Fibroblast of lung (primary cell): ENCODE measurements at regions not wholly inside any gene's neighbourhood (a gene's known extent, or its start where the extent isn't known, plus 50 kb on each side); places are given as distances from the start of the nearest gene placed in this dataset.
"Not testable (repeated sequence)": the region's sequence is repeated elsewhere in the genome, so short reads cannot be mapped to it uniquely, and the experiment has no call there.

Experiments used
- DNase-seq, 2 donors: peaks; one replicate each; pipeline versions ENCODE4 v3.0.0 to v3.0.0-alpha.2; 2010; ENCODE audit warnings: low read depth in 2 of 2
- H2AFZ ChIP-seq: 2 replicates; pipeline ENCODE4 v1.5.1; 2012; ENCODE audit warnings: low read length, control low read depth, inconsistent platforms
- H3K27ac ChIP-seq: 2 replicates; pipeline ENCODE4 v1.5.1; 2011; ENCODE audit warnings: low read length, control low read depth; ENCODE audit not compliant: insufficient read depth
- H3K27me3 ChIP-seq: 2 replicates; pipeline ENCODE4 v1.5.1; 2011; ENCODE audit warnings: mild to moderate bottlenecking, low read length; ENCODE audit not compliant: control insufficient read depth, insufficient read depth
- H3K36me3 ChIP-seq: 2 replicates; pipeline ENCODE4 v1.5.1; 2011; ENCODE audit warnings: low read length; ENCODE audit not compliant: control insufficient read depth, insufficient read depth
- H3K4me1 ChIP-seq: 2 replicates; pipeline ENCODE4 v1.5.1; 2011; ENCODE audit warnings: low read length; ENCODE audit not compliant: control insufficient read depth, insufficient read depth; ENCODE audit errors: extremely low read depth
- H3K4me2 ChIP-seq: 2 replicates; pipeline ENCODE4 v1.5.1; 2011; ENCODE audit warnings: low read length, control low read depth; ENCODE audit not compliant: insufficient read depth; ENCODE audit errors: extremely low read depth
- H3K4me3 ChIP-seq, 4 experiments: fragments of 200-600 bp in 1 of 4; sonication (generic) in 1 of 4; replicated peaks in 1 of 4; 2 replicates each; pipeline ENCODE4 v1.5.1; 2011 to 2016; ENCODE audit warnings: low read length in 4 of 4, low read depth in 3 of 4, mild to moderate bottlenecking in 3 of 4, control low read depth in 2 of 4, inconsistent platforms in 1 of 4, mixed read lengths in 1 of 4; ENCODE audit not compliant: insufficient read depth in 1 of 4; ENCODE audit errors: control extremely low read depth in 1 of 4
- H3K79me2 ChIP-seq: 2 replicates; pipeline ENCODE4 v1.5.1; 2012; ENCODE audit warnings: mild to moderate bottlenecking, low read length, inconsistent platforms; ENCODE audit not compliant: control insufficient read depth, insufficient read depth
- H3K9ac ChIP-seq: 2 replicates; pipeline ENCODE4 v1.5.1; 2011; ENCODE audit warnings: mild to moderate bottlenecking, low read length, control low read depth; ENCODE audit not compliant: insufficient read depth
- H3K9me3 ChIP-seq: 2 replicates; pipeline ENCODE4 v1.5.1; 2012; ENCODE audit warnings: low read depth, low read length; ENCODE audit not compliant: control insufficient read depth, insufficient read depth
- H4K20me1 ChIP-seq: 2 replicates; pipeline ENCODE4 v1.5.1; 2011; ENCODE audit warnings: low read length; ENCODE audit not compliant: control insufficient read depth, insufficient read depth; ENCODE audit errors: extremely low read depth

DNA sequence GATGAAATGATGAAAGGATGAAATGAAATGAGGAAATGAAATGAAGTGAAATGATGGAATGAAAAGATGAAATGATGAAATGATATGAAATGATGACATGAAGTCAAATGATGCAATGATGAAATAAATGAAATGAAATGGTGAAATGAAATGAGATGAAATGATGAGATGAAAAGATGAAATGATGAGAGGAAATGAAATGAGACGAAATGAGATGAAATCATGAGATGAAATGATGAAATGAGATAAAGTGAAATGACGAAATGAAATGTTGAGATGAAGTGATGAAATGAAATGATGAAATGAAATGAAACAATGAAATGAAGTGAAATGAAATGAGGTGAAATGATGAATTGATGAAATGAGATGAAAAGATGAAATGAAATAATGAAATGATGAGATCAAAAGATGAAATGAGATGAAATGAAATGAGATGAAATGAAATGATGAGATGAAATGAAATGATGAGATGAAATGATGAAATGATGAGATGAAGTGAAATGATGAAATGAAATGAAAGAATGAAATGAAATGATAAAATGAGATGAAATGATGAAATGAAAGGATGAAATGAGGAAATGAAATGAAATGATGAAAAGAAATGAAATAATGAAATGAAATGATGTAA lies 131.7 kb upstream of the TP53TG3D start:
- H3K27ac ChIP-seq, DNase-seq, H3K4me2 ChIP-seq, H3K4me1 ChIP-seq, H2AFZ ChIP-seq, H3K27me3 ChIP-seq, H3K4me3 ChIP-seq, H4K20me1 ChIP-seq, H3K9me3 ChIP-seq, H3K79me2 ChIP-seq, H3K9ac ChIP-seq, H3K36me3 ChIP-seq: not testable (repeated sequence)

DNA sequence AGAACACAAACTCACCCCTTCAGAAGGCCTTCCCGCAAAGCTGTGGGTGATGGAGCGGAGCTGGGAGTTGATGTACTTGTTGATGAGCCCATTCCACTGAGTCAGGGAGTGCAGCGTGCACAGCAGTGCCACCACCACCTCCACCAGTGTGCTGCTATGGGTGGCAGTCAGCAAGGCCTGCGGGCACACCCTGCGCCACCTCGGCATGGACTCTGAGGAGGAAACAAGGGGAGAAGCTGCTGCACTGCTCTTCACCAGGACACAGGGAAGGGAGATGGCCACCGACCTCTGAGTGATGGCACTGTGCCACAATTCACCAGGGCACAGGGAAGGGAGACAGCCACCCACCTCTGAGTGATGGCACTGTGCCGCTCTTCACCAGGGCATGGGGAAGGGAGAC lies 100.7 kb upstream of the TP53TG3D start:
- not testable (repeated sequence) for H3K9ac ChIP-seq, H3K4me2 ChIP-seq, H3K9me3 ChIP-seq, H2AFZ ChIP-seq, DNase-seq, H4K20me1 ChIP-seq, H3K4me3 ChIP-seq, H3K27ac ChIP-seq, H3K27me3 ChIP-seq, H3K36me3 ChIP-seq, H3K4me1 ChIP-seq, H3K79me2 ChIP-seq

- not testable (repeated sequence) for H3K79me2 ChIP-seq, H3K9ac ChIP-seq, DNase-seq, H4K20me1 ChIP-seq, H2AFZ ChIP-seq, H3K36me3 ChIP-seq, H3K4me3 ChIP-seq, H3K27ac ChIP-seq, H3K4me2 ChIP-seq, H3K27me3 ChIP-seq, H3K9me3 ChIP-seq, H3K4me1 ChIP-seq
Measured at GRCh38 chr16:32187918-32188669, 65.0 kb upstream of the TP53TG3D start.

DNA sequence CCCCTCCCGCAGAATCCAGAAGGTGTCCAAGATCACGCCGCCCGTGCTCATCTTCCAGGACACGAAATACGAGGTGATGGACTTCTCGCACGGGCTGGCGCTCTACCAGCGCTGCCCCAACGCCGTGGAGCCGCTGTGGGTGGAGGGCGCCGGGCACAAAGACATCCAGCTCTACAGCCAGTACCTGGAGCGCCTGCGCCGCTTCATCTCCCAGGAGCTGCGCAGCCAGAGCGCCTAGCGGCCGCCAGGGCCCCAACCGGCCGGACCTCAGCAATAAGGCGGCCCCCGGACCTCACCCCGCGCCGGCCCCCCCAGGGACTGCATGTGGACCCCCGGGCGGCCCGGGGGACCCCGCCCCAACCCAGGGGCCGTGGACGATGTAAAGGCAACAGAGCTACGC lies 50.5 kb upstream of the TP53TG3D start:
- not testable (repeated sequence) for H4K20me1 ChIP-seq, H3K27me3 ChIP-seq, H3K9me3 ChIP-seq, H2AFZ ChIP-seq, H3K4me3 ChIP-seq, H3K79me2 ChIP-seq, H3K36me3 ChIP-seq, H3K4me1 ChIP-seq, H3K9ac ChIP-seq, DNase-seq, H3K27ac ChIP-seq, H3K4me2 ChIP-seq
